Chondrocyte (in vitro differentiated cells): ENCODE measurements at regions not wholly inside any gene's neighbourhood (a gene's known extent, or its start where the extent isn't known, plus 50 kb on each side); places are given as distances from the start of the nearest gene placed in this dataset.

Experiments
- DNase-seq: peaks from one replicate; pipeline ENCODE4 v3.0.0; 2021; ENCODE audit warnings: mixed read lengths, low spot score
- H3K27ac Mint-ChIP-seq: one replicate; pipeline ENCODE4 v1.8.0; 2021; ENCODE audit warnings: mild to moderate bottlenecking, moderate library complexity, mixed read lengths; ENCODE audit not compliant: unreplicated experiment
- H3K27me3 Mint-ChIP-seq: 2 replicates; pipeline ENCODE4 v1.8.0; 2021; ENCODE audit warnings: low read depth, mixed read lengths
- H3K36me3 Mint-ChIP-seq: 2 replicates; pipeline ENCODE4 v1.8.0; 2021; ENCODE audit warnings: low read depth, mixed read lengths
- H3K4me1 Mint-ChIP-seq: 2 replicates; pipeline ENCODE4 v1.8.0; 2021; ENCODE audit warnings: low read depth, mild to moderate bottlenecking, mixed read lengths
- H3K4me3 Mint-ChIP-seq: one replicate; pipeline ENCODE4 v1.8.0; 2021; ENCODE audit warnings: mild to moderate bottlenecking, moderate library complexity, mixed read lengths; ENCODE audit not compliant: unreplicated experiment
- H3K9me3 Mint-ChIP-seq: 2 replicates; pipeline ENCODE4 v1.8.0; 2021; ENCODE audit warnings: low read depth, mixed read lengths
- TF ChIP-seq, protein P1 (sequence below): fragments of 200-600 bp; sonication (generic); IDR thresholded peaks from 2 replicates; pipeline ENCODE4 v1.5.0; 2021; ENCODE audit warnings: antibody characterized with exemption, mild to moderate bottlenecking, moderate library complexity

GRCh38 chr6:2360126-2360525, 114.7 kb upstream of the GMDS start:
- H3K9me3 Mint-ChIP-seq = peaks cover 2% of the 10 kb centered on the region
- peaks cover 9% of the 10 kb centered on the region for H3K36me3 Mint-ChIP-seq
- no peaks in the 10 kb centered on the region for H3K27me3 Mint-ChIP-seq
- H3K27ac Mint-ChIP-seq = no peak overlapping the region
- TF ChIP-seq, protein P1, sequence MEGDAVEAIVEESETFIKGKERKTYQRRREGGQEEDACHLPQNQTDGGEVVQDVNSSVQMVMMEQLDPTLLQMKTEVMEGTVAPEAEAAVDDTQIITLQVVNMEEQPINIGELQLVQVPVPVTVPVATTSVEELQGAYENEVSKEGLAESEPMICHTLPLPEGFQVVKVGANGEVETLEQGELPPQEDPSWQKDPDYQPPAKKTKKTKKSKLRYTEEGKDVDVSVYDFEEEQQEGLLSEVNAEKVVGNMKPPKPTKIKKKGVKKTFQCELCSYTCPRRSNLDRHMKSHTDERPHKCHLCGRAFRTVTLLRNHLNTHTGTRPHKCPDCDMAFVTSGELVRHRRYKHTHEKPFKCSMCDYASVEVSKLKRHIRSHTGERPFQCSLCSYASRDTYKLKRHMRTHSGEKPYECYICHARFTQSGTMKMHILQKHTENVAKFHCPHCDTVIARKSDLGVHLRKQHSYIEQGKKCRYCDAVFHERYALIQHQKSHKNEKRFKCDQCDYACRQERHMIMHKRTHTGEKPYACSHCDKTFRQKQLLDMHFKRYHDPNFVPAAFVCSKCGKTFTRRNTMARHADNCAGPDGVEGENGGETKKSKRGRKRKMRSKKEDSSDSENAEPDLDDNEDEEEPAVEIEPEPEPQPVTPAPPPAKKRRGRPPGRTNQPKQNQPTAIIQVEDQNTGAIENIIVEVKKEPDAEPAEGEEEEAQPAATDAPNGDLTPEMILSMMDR = no peak
- H3K4me1 Mint-ChIP-seq = peaks cover 17% of the 10 kb centered on the region
- DNase-seq = no peak
- H3K4me3 Mint-ChIP-seq = no peak overlapping the region

- DNase-seq = no peak
- peaks cover 57% of the 10 kb centered on the region for H3K4me1 Mint-ChIP-seq
- TF ChIP-seq, protein P1 = no peak
- no peak overlapping the region for H3K4me3 Mint-ChIP-seq
- H3K27ac Mint-ChIP-seq = peak overlapping the region; percentile 25
- H3K36me3 Mint-ChIP-seq = peaks cover 4% of the 10 kb centered on the region
- H3K9me3 Mint-ChIP-seq = no peaks in the 10 kb centered on the region
- H3K27me3 Mint-ChIP-seq = no peaks in the 10 kb centered on the region
Measured at GRCh38 chr6:2355150-2355549, 109.7 kb upstream of the GMDS start.

- DNase-seq = no peak
- Mint-ChIP-seq H3K9me3 (no peaks in the 10 kb centered on the region), H3K36me3 (peaks cover 2% of the 10 kb centered on the region), H3K4me3 (no peak overlapping the region), H3K27ac (no peak overlapping the region), H3K4me1 (peaks cover 57% of the 10 kb centered on the region), H3K27me3 (no peaks in the 10 kb centered on the region)
- TF ChIP-seq, protein P1 = peak; percentile 25
Measured at GRCh38 chr6:2354138-2354491, 108.7 kb upstream of the GMDS start.

DNA sequence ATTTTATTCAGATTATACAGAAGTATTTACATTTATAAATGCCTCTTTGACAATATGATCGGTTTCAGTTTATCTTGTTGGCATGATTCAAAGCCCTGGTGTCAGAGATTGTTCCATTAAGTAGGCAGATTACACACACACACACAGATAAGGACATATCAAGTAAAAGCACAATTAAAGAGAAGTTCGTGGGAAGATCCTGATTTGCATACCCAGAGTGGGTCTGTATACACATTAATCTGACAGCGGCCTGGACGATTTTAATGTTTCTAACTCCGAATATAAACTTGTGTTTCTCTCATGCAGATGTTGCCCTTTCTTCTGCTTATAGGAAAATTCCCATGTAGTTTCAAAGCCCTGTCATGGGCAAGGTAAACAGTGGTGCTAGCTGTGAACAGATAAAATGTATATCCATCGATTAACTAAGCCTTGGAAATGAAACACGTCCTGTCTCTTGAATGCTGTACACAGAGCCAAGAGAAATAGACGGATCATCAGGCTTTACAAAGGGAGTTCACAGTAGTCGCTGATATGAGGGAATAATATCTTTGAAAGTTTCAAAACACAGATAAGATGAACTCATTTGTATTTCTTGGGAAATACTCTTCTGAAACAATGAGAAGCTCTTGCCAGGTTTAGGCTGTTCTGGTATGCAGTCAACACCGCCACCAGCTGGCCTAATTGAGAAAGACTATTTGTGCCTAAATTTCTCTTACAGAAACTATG, 108.2 kb upstream of the GMDS start:
- peak overlapping the region; percentile 80 for H3K27ac Mint-ChIP-seq
- H3K9me3 Mint-ChIP-seq = no peaks in the 10 kb centered on the region
- DNase-seq = no peak
- TF ChIP-seq, protein P1 = peak; percentile 95
- peaks cover 57% of the 10 kb centered on the region for H3K4me1 Mint-ChIP-seq
- no peaks in the 10 kb centered on the region for H3K27me3 Mint-ChIP-seq
- peaks cover 2% of the 10 kb centered on the region for H3K36me3 Mint-ChIP-seq
- H3K4me3 Mint-ChIP-seq = no peak overlapping the region

GRCh38 chr6:2351807-2352431, 106.5 kb upstream of the GMDS start:
- TF ChIP-seq, protein P1 = no peak
- H3K9me3 Mint-ChIP-seq = no peaks in the 10 kb centered on the region
- no peak for DNase-seq
- no peaks in the 10 kb centered on the region for H3K27me3 Mint-ChIP-seq
- no peak overlapping the region for H3K4me3 Mint-ChIP-seq
- H3K27ac Mint-ChIP-seq = peak overlapping the region; percentile 92
- peaks cover 57% of the 10 kb centered on the region for H3K4me1 Mint-ChIP-seq
- no peaks in the 10 kb centered on the region for H3K36me3 Mint-ChIP-seq
